Uterus (tissue), 2 donors: ENCODE measurements at regions not wholly inside any gene's neighbourhood (a gene's known extent, or its start where the extent isn't known, plus 50 kb on each side); places are given as distances from the start of the nearest gene placed in this dataset.

Experiments
- POLR2A ChIP-seq, 2 donors: fragments of 450-650 bp; IDR thresholded peaks; one replicate each; pipeline ENCODE4 v1.6.1; 2016; ENCODE audit warnings: antibody characterized with exemption in 2 of 2, mild to moderate bottlenecking in 1 of 2, moderate library complexity in 1 of 2
- TF ChIP-seq, protein P1 (sequence below), 4 experiments: fragments of 200-600 bp in 2 of 4; fragments of 450-650 bp in 2 of 4; sonication (generic) in 2 of 4; IDR thresholded peaks; one replicate each; pipeline ENCODE4 v1.5.1; 2016 to 2019; ENCODE audit warnings: antibody characterized with exemption in 4 of 4, mild to moderate bottlenecking in 2 of 4, moderate library complexity in 1 of 4

GRCh38 chr6:150813993-150814359 lies 51.5 kb upstream of the MTHFD1L start:
- TF ChIP-seq, protein P1, sequence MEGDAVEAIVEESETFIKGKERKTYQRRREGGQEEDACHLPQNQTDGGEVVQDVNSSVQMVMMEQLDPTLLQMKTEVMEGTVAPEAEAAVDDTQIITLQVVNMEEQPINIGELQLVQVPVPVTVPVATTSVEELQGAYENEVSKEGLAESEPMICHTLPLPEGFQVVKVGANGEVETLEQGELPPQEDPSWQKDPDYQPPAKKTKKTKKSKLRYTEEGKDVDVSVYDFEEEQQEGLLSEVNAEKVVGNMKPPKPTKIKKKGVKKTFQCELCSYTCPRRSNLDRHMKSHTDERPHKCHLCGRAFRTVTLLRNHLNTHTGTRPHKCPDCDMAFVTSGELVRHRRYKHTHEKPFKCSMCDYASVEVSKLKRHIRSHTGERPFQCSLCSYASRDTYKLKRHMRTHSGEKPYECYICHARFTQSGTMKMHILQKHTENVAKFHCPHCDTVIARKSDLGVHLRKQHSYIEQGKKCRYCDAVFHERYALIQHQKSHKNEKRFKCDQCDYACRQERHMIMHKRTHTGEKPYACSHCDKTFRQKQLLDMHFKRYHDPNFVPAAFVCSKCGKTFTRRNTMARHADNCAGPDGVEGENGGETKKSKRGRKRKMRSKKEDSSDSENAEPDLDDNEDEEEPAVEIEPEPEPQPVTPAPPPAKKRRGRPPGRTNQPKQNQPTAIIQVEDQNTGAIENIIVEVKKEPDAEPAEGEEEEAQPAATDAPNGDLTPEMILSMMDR (IDR thresholded peaks at IDR 0.05): no peak
- TF ChIP-seq POLR2A (IDR thresholded peaks at IDR 0.05): no peak
